CD4-positive, alpha-beta memory T cell (primary cell): ENCODE measurements at regions not wholly inside any gene's neighbourhood (a gene's known extent, or its start where the extent isn't known, plus 50 kb on each side); places are given as distances from the start of the nearest gene placed in this dataset.

Experiments
- CTCF ChIA-PET: fragments of 350-600 bp; sonication (Branson Sonifier 250); formaldehyde crosslinking; loops from one replicate; lab custom pipeline; 2021; ENCODE audit warnings: inconsistent platforms; ENCODE audit not compliant: partially characterized antibody; lab: Charles Lee
- POLR2A ChIA-PET: fragments of 350-600 bp; sonication (Branson Sonifier 250); formaldehyde crosslinking; loops from one replicate; lab custom pipeline; 2021; ENCODE audit not compliant: partially characterized antibody; lab: Charles Lee
- DNase-seq, 5 donors: peaks; one replicate each; pipeline versions ENCODE4 v3.0.0 to v3.0.0-alpha.2; 2020 to 2022; ENCODE audit warnings: mixed read lengths in 1 of 5
- H3K27ac ChIP-seq: one replicate; pipeline ENCODE4 v1.7.0; 2013; ENCODE audit warnings: low read depth, low read length
- H3K27me3 ChIP-seq: 2 replicates; pipeline ENCODE4 v1.7.0; 2013; ENCODE audit warnings: mild to moderate bottlenecking, low read length, moderate library complexity; ENCODE audit not compliant: insufficient read depth
- H3K36me3 ChIP-seq: 2 replicates; pipeline ENCODE4 v1.7.0; 2013; ENCODE audit warnings: mild to moderate bottlenecking, low read length, moderate library complexity; ENCODE audit not compliant: insufficient read depth
- H3K4me1 ChIP-seq: 2 replicates; pipeline ENCODE4 v1.7.0; 2013; ENCODE audit warnings: mild to moderate bottlenecking, low read length, moderate library complexity; ENCODE audit not compliant: insufficient read depth
- H3K4me3 ChIP-seq, 2 donors: one replicate each; pipeline ENCODE4 v1.7.0; 2013; ENCODE audit warnings: low read length in 2 of 2, mild to moderate bottlenecking in 1 of 2
- H3K9me3 ChIP-seq, 2 donors: one replicate each; pipeline ENCODE4 v1.7.0; 2013; ENCODE audit warnings: low read length in 2 of 2, control low read depth in 1 of 2; ENCODE audit not compliant: control insufficient read depth in 1 of 2
- H3K27ac Mint-ChIP-seq, 7 donors: one replicate each; pipeline ENCODE4 v1.8.0; 2020 to 2021; ENCODE audit warnings: mixed read lengths in 7 of 7, mild to moderate bottlenecking in 6 of 7, inconsistent platforms in 3 of 7, moderate library complexity in 3 of 7
- H3K27me3 Mint-ChIP-seq, 2 donors: one replicate each; pipeline ENCODE4 v1.8.0; 2020 to 2021; ENCODE audit warnings: mixed read lengths in 2 of 2
- H3K36me3 Mint-ChIP-seq, 2 donors: one replicate each; pipeline ENCODE4 v1.8.0; 2020 to 2021; ENCODE audit warnings: mixed read lengths in 2 of 2, inconsistent platforms in 1 of 2, mild to moderate bottlenecking in 1 of 2
- H3K4me1 Mint-ChIP-seq, 4 donors: one replicate each; pipeline ENCODE4 v1.8.0; 2020 to 2021; ENCODE audit warnings: mixed read lengths in 4 of 4, mild to moderate bottlenecking in 1 of 4
- H3K4me3 Mint-ChIP-seq, 8 donors: one replicate each; pipeline ENCODE4 v1.8.0; 2020 to 2021; ENCODE audit warnings: mixed read lengths in 8 of 8, mild to moderate bottlenecking in 7 of 8, moderate library complexity in 6 of 8, inconsistent platforms in 3 of 8
- H3K9me3 Mint-ChIP-seq, 8 donors: one replicate each; pipeline ENCODE4 v1.8.0; 2020 to 2021; ENCODE audit warnings: mixed read lengths in 8 of 8, mild to moderate bottlenecking in 5 of 8, inconsistent platforms in 3 of 8, moderate library complexity in 1 of 8
- intact Hi-C: fragments of 100-400 bp; cut with micrococcal nuclease; formaldehyde crosslinking; loops from one replicate; pipeline ENCODE4 v1.15.1; 2023

DNA sequence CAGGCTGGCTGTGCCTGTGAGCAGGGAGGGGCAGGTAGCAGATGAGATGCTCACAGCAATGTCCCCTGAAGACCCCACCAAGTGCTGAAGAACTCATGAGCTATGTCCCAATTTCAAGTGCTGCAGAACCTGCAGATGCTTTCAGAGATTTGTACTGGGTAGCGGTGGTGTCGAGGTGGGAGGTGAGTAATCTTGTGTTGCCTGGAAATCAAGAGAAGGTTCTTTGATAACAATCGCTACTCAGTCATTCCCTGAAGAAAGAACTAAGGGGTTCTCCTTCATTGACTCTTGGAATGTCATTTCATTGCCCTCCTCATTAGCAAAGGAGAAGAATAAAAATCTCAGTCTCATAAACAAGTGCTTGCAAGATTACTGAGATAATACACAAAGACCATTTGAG lies 246.4 kb downstream of the EMX2 start:
- POLR2A ChIA-PET: no interaction called here
- peaks cover 2 to 10% of the 10 kb centered on the region in 2 donors for H3K27me3 Mint-ChIP-seq
- Histone ChIP-seq H3K36me3 (no peaks in the 10 kb centered on the region), H3K4me3 (no peak overlapping the region), H3K27ac (no peak overlapping the region), H3K9me3 (no peaks in the 10 kb centered on the region), H3K4me1 (no peaks in the 10 kb centered on the region), H3K27me3 (no peaks in the 10 kb centered on the region)
- CTCF ChIA-PET: no interaction called here
- no peaks in the 10 kb centered on the region for H3K36me3 Mint-ChIP-seq
- no peaks in the 10 kb centered on the region for H3K9me3 Mint-ChIP-seq
- DNase-seq: no peak
- no peaks in the 10 kb centered on the region for H3K4me1 Mint-ChIP-seq
- H3K27ac Mint-ChIP-seq: no peak overlapping the region
- H3K4me3 Mint-ChIP-seq: no peak overlapping the region
- intact Hi-C loops: no loop called here

DNA sequence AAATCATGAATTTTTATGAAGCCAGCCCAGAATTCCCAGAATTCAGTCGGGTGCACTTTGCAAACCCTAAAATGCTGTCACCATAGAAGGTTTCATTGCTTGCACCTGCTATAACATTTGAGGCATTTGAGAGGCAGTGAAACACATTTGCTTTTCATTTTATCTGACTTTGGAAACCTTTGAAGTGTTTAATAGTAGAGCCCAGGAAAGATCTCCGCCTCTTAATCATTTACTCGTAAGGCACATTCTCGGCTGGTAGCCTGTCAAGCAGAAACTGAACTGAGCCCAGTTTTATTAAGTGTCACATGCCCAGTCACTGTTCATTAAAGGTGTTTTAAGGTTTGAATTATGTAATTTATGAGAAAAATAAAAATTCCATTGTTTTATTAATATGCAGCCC lies 247.6 kb downstream of the EMX2 start:
- Mint-ChIP-seq H3K36me3 (no peaks in the 10 kb centered on the region), H3K9me3 (no peaks in the 10 kb centered on the region), H3K27me3 (peaks cover 2 to 10% of the 10 kb centered on the region in 2 donors), H3K4me1 (no peaks in the 10 kb centered on the region), H3K27ac (no peak overlapping the region), H3K4me3 (no peak overlapping the region)
- DNase-seq: no peak
- no peaks in the 10 kb centered on the region for H3K36me3 ChIP-seq
- no peak overlapping the region for H3K27ac ChIP-seq
- no peaks in the 10 kb centered on the region for H3K27me3 ChIP-seq
- POLR2A ChIA-PET: no interaction called here
- no peak overlapping the region for H3K4me3 ChIP-seq
- intact Hi-C loops: no loop called here
- CTCF ChIA-PET: no interaction called here
- H3K9me3 ChIP-seq: no peaks in the 10 kb centered on the region
- no peaks in the 10 kb centered on the region for H3K4me1 ChIP-seq

DNA sequence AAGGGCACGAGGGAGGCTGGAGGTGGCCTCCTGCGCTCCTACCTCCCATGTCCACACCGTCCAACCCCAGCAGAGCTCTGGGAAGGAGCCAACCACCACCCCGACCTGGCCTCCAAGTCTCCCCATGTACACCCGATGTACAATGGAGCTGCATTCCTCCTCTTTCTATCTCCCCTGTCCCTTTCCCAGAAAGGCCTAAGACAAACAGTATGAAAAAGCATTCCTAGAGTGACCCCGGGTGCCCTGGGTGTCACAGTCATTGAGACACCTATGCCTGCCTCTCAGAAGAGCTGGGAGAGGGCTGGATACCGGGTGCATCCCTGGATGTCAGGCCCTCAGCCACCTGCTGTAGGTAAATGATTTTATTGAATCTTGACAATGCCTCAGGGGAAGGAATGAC lies 248.1 kb downstream of the EMX2 start:
- no peaks in the 10 kb centered on the region for H3K36me3 Mint-ChIP-seq
- H3K4me3 Mint-ChIP-seq: no peak overlapping the region
- H3K4me1 Mint-ChIP-seq: no peaks in the 10 kb centered on the region
- no peak overlapping the region for H3K4me3 ChIP-seq
- ChIA-PET CTCF (no interaction called here), POLR2A (no interaction called here)
- no peaks in the 10 kb centered on the region for H3K9me3 ChIP-seq
- H3K27me3 ChIP-seq: no peaks in the 10 kb centered on the region
- no peaks in the 10 kb centered on the region for H3K9me3 Mint-ChIP-seq
- no peaks in the 10 kb centered on the region for H3K36me3 ChIP-seq
- intact Hi-C loops: no loop called here
- no peak for DNase-seq
- peaks cover 2 to 10% of the 10 kb centered on the region in 2 donors for H3K27me3 Mint-ChIP-seq
- H3K27ac Mint-ChIP-seq: peak overlapping the region in 1 of 7 donors; percentile 19
- H3K4me1 ChIP-seq: no peaks in the 10 kb centered on the region
- no peak overlapping the region for H3K27ac ChIP-seq

DNA sequence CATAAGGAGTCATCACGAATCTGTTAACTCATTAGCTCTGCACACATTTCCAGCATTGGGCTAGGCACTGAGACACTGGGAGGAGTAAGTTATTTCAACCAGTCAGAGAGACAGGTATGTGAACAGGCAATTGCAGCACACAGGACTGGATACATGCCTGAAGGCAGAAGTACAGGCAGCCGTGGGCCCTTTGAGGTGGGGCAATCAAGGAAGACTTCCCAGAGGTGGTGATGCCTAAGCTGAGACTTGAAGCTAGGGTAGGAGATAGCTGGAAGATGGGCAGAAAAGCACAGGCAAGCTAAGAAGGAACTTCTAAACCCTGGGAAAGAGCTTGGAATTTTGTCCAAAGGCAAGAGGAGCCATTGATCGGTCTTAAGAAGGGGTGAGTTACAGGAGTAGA lies 249.7 kb downstream of the EMX2 start:
- H3K27me3 Mint-ChIP-seq: peaks cover 2 to 7% of the 10 kb centered on the region in 2 donors
- intact Hi-C loops: no loop called here
- H3K27ac Mint-ChIP-seq: no peak overlapping the region
- H3K4me1 Mint-ChIP-seq: no peaks in the 10 kb centered on the region
- Histone ChIP-seq H3K9me3 (no peaks in the 10 kb centered on the region), H3K4me3 (no peak overlapping the region), H3K36me3 (no peaks in the 10 kb centered on the region), H3K27me3 (no peaks in the 10 kb centered on the region), H3K4me1 (no peaks in the 10 kb centered on the region), H3K27ac (no peak overlapping the region)
- no peaks in the 10 kb centered on the region for H3K9me3 Mint-ChIP-seq
- POLR2A ChIA-PET: no interaction called here
- H3K4me3 Mint-ChIP-seq: no peak overlapping the region
- CTCF ChIA-PET: no interaction called here
- no peak for DNase-seq
- no peaks in the 10 kb centered on the region for H3K36me3 Mint-ChIP-seq

DNA sequence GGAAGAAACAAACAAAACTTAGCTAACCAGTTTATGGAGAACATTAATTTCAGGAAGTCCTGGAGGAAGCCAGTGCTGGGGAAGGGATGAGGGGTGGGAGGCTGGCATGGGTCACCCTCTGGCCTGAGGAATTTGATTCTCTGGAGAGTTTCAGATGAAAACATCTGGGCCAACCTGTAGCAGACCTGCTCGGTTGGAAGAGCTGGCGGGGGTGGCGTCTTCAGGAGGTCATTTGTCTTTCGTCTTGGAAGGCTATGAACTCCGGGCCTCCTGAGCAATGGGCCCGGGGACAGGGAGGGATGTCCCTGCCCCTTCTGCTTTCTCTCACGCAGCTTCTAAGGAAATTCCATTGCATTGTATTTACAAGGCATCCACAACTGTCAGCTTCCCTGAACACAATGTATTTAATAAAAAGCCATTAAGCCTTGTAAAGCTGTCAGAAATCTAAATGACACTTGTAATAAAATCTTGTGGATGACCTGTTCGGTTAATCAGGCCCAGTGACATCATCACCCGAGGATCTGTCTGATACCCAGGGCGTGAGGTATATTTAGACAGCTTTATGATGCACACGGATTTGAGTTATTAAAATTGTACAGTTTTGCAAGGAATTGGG lies 250.5 kb downstream of the RAB11FIP2 start:
- no peaks in the 10 kb centered on the region for H3K9me3 Mint-ChIP-seq
- no peaks in the 10 kb centered on the region for H3K36me3 ChIP-seq
- DNase-seq: no peak
- H3K27me3 ChIP-seq: no peaks in the 10 kb centered on the region
- H3K9me3 ChIP-seq: no peaks in the 10 kb centered on the region
- H3K4me3 ChIP-seq: no peak overlapping the region
- intact Hi-C loops: no loop called here
- POLR2A ChIA-PET: no interaction called here
- H3K27ac ChIP-seq: no peak overlapping the region
- H3K4me3 Mint-ChIP-seq: no peak overlapping the region
- no peaks in the 10 kb centered on the region for H3K36me3 Mint-ChIP-seq
- H3K27ac Mint-ChIP-seq: no peak overlapping the region
- CTCF ChIA-PET: no interaction called here
- H3K4me1 ChIP-seq: no peaks in the 10 kb centered on the region
- H3K4me1 Mint-ChIP-seq: no peaks in the 10 kb centered on the region
- H3K27me3 Mint-ChIP-seq: peaks cover 0 to 6% of the 10 kb centered on the region in 2 donors

DNA sequence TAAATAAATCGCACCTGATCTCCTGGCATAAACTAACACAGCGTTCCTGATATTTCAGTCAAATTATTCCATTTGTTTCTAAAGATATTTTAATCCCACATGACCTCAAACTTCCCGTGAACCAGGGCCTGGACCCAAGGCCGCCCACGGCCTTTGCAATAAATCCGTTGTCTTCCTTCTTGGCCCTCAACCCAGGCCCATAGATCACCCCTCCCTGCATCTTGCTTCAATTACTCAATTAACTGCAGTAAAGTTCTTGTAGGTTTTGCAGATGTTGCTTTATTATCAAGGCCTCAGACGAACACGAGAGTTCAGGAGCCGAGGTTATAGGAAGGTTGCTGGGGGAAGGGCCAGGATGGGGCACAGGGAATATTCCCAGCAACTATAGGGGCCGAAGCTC lies 249.4 kb downstream of the RAB11FIP2 start:
- Histone ChIP-seq H3K4me3 (no peak overlapping the region), H3K9me3 (no peaks in the 10 kb centered on the region), H3K4me1 (no peaks in the 10 kb centered on the region), H3K27me3 (no peaks in the 10 kb centered on the region), H3K27ac (no peak overlapping the region), H3K36me3 (no peaks in the 10 kb centered on the region)
- intact Hi-C loops: no loop called here
- Mint-ChIP-seq H3K27me3 (peaks cover 4% of the 10 kb centered on the region in 2 donors), H3K4me1 (peaks cover 0 to 3% (median 0%) of the 10 kb centered on the region in 4 donors), H3K27ac (no peak overlapping the region), H3K9me3 (no peaks in the 10 kb centered on the region), H3K36me3 (no peaks in the 10 kb centered on the region), H3K4me3 (no peak overlapping the region)
- DNase-seq: no peak
- ChIA-PET POLR2A (no interaction called here), CTCF (no interaction called here)

DNA sequence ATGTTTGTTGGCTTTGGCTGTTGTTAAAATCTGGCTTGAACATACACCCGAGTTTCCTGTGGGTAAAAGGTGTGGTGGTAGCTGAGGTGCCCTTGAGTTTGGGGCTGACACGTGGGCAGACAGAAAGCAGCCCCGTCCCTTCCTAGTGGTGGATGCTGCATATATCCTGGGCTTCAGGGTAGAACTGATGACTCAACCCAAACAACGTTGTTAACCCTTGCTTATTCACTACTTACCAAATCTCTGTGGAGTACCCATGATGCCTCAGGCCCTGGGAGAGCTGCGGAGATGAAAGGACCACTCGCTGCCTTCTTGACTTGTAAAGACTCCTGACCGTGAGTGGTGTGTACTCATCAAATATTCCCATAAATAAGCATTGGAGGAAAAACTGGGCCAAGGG lies 245.1 kb downstream of the RAB11FIP2 start:
- Mint-ChIP-seq H3K36me3 (no peaks in the 10 kb centered on the region), H3K9me3 (no peaks in the 10 kb centered on the region), H3K27ac (no peak overlapping the region), H3K27me3 (peaks cover 2 to 6% of the 10 kb centered on the region in 2 donors), H3K4me1 (peaks cover 0 to 3% (median 0%) of the 10 kb centered on the region in 4 donors), H3K4me3 (no peak overlapping the region)
- Histone ChIP-seq H3K27ac (no peak overlapping the region), H3K9me3 (no peaks in the 10 kb centered on the region), H3K36me3 (no peaks in the 10 kb centered on the region), H3K4me1 (no peaks in the 10 kb centered on the region), H3K27me3 (no peaks in the 10 kb centered on the region), H3K4me3 (no peak overlapping the region)
- ChIA-PET POLR2A (no interaction called here), CTCF (no interaction called here)
- intact Hi-C loops: no loop called here
- no peak for DNase-seq
